ENCODE measurements at regions not wholly inside any gene's neighbourhood (a gene's known extent, or its start where the extent isn't known, plus 50 kb on each side); places are given as distances from the start of the nearest gene placed in this dataset.

DNA sequence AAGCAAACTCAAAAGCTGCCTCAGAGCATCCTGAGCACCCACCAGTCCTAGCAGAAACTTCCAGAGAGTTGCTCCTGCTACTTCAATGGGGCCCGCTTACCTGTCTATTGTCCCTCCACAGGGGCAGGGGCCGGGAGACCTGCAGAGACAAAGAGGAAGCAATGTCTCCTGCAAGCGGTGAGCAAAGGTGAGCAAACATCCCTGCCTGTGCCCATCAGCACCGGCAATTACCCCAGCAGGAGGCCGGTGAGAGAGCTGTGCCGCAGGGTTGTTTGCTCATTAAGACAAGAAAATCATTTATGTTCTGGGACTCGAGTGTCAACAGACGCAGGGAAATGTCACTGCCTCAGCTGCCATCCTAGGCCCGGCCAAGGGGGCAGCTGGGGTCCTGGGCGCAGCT lies 53.8 kb upstream of the TARDBP start:
- Histone ChIP-seq H3K4me1 (replicated peaks) (no peaks in the 10 kb centered on the region), H3K4me3 (no peak overlapping the region), H3K36me3 (no peaks in the 10 kb centered on the region), H3K27ac (no peak overlapping the region), H3K9me3 (no peaks in the 10 kb centered on the region), H3K27me3 (replicated peaks; ENCODE audit: insufficient read depth) (no peaks in the 10 kb centered on the region)
- WGBS = 76% methylated on average over 10 of the region's 10 CpGs
- intact Hi-C loops (cut with DNase I) = no loop called here
- TF ChIP-seq, protein P1, sequence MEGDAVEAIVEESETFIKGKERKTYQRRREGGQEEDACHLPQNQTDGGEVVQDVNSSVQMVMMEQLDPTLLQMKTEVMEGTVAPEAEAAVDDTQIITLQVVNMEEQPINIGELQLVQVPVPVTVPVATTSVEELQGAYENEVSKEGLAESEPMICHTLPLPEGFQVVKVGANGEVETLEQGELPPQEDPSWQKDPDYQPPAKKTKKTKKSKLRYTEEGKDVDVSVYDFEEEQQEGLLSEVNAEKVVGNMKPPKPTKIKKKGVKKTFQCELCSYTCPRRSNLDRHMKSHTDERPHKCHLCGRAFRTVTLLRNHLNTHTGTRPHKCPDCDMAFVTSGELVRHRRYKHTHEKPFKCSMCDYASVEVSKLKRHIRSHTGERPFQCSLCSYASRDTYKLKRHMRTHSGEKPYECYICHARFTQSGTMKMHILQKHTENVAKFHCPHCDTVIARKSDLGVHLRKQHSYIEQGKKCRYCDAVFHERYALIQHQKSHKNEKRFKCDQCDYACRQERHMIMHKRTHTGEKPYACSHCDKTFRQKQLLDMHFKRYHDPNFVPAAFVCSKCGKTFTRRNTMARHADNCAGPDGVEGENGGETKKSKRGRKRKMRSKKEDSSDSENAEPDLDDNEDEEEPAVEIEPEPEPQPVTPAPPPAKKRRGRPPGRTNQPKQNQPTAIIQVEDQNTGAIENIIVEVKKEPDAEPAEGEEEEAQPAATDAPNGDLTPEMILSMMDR (IDR thresholded peaks at IDR 0.05) = no peak
- TF ChIP-seq POLR2A (IDR thresholded peaks at IDR 0.05) = no peak
- no peak for TF ChIP-seq POLR2AphosphoS5 (IDR thresholded peaks at IDR 0.05)
- no peak for DNase-seq (ENCODE audit: low spot score)

DNA sequence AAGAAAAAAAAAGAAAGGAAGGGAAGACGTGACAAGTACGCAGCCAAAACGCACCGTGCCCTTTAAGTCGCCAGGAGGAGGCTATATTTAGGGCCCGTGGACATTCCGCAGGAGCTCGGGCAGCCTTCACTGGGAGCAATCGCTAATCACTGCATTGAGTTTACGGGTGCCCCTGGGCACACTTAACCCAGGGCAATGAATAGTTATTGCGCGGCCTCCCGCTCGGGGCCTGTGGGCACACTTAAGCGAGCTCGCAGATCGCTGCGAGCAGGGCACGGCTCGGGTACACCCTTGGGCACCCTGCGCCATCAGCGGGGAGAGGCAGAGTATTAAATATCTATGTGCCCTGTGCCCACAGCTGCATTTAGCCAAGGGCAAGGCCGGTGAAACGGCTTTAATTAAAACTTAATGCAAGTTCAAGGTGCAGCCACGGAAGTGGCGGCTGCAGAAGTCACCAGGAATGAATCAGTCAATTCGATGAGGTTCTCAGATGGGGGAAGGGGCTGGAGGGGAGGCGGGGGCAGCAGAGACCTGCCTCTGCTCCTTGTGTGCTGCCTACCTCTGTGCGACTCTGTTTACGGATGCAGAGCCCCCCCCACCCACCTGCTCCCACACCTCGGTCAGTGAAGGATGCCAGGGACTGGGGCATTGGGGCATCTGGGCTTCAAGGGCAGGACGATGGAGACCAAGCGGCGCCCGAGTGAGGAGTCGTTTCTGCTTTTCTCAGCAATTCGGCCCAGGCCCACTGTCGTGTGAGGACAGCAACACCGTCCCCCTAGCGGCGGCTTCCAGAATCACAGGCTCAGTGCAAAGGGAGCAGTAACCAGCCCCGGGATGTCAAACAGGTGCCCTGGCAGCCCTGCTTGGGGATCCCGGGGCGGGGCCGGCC lies 51.8 kb upstream of the TARDBP start:
- no peaks in the 10 kb centered on the region for H3K4me1 ChIP-seq (replicated peaks)
- no peak overlapping the region for H3K27ac ChIP-seq
- no peaks in the 10 kb centered on the region for H3K36me3 ChIP-seq
- WGBS = 59% methylated on average over 43 of the region's 45 CpGs
- H3K27me3 ChIP-seq (replicated peaks; ENCODE audit: insufficient read depth) = no peaks in the 10 kb centered on the region
- no peaks in the 10 kb centered on the region for H3K9me3 ChIP-seq
- H3K4me3 ChIP-seq = no peak overlapping the region
- DNase-seq (ENCODE audit: low spot score) = peak; percentile 79
- intact Hi-C loops (cut with DNase I) = no loop called here
- no peak for TF ChIP-seq POLR2A (IDR thresholded peaks at IDR 0.05)
- TF ChIP-seq POLR2AphosphoS5 (IDR thresholded peaks at IDR 0.05) = no peak
- TF ChIP-seq, protein P1 (IDR thresholded peaks at IDR 0.05) = peak; percentile 74 to 80 (median 76)

DNA sequence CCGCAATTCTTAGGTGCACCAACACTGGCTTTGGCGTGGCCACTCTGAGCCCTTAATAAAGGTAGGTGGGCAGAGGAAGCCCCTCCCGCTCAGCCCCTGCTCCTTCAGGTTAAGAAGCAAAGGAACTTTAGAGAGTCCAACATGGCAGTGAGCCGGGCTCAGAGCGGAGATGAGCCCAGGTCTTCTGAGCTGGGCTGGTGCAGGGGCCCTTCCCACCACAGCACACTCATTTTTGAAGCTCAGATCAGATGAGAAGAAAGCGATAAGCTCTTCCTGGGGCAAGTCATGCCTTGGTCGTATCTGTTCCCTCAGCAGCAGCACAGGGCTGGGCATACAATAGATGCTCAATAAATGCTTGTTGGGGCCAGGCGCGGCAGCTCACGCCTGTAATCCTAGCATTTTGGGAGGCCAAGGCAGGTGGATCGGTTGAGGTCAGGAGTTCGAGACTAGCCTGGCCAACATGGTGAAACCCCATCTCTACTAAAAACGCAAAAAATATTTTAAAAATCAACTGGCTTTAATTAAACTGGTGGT lies 51.1 kb upstream of the TARDBP start:
- Histone ChIP-seq H3K27me3 (replicated peaks; ENCODE audit: insufficient read depth) (no peaks in the 10 kb centered on the region), H3K4me3 (no peak overlapping the region), H3K4me1 (replicated peaks) (no peaks in the 10 kb centered on the region), H3K9me3 (no peaks in the 10 kb centered on the region), H3K36me3 (no peaks in the 10 kb centered on the region), H3K27ac (no peak overlapping the region)
- 69% methylated on average over 13 of the region's 13 CpGs for WGBS
- no peak for DNase-seq (ENCODE audit: low spot score)
- TF ChIP-seq, protein P1 (IDR thresholded peaks at IDR 0.05) = peak in 1 of 4 experiments; percentile 18
- TF ChIP-seq POLR2AphosphoS5 (IDR thresholded peaks at IDR 0.05) = no peak
- intact Hi-C loops (cut with DNase I) = no loop called here

DNA sequence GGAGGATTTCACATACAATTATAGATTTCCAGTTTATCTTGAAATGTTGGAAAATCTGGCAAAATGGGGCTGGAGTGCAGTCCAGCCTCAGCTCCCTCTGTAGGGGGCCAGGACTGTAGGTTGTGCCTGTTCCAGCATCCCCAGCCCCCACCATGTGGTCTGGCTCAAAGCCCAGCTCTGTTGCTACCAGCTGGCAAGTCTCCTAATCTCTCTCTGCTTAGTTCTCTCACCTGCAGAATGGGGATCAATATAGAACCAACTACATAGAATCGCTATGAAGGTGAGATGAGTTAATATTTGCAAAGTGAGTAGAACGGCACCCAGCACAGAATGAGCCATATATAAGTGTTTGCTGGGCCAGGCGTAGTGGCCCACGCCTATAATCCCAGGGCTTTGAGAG lies 50.0 kb upstream of the TARDBP start:
- Histone ChIP-seq H3K36me3 (no peaks in the 10 kb centered on the region), H3K27me3 (replicated peaks; ENCODE audit: insufficient read depth) (no peaks in the 10 kb centered on the region), H3K27ac (no peak overlapping the region), H3K9me3 (no peaks in the 10 kb centered on the region), H3K4me1 (replicated peaks) (no peaks in the 10 kb centered on the region), H3K4me3 (no peak overlapping the region)
- TF ChIP-seq POLR2A (IDR thresholded peaks at IDR 0.05) (no peak), POLR2AphosphoS5 (IDR thresholded peaks at IDR 0.05) (no peak)
- TF ChIP-seq, protein P1 (IDR thresholded peaks at IDR 0.05) = no peak
- no peak for DNase-seq (ENCODE audit: low spot score)
- intact Hi-C loops (cut with DNase I) = no loop called here
- 49% methylated on average over 4 of the region's 4 CpGs for WGBS

Small RNAs in the stretch of these regions (small RNA-seq; reads per million reads assigned to genes)
- gene HSPE1P24 = 0 reads per million in 2 donors

Data from prostate gland (tissue), 2 donors.